ENCODE measurements at regions not wholly inside any gene's neighbourhood (a gene's known extent, or its start where the extent isn't known, plus 50 kb on each side); places are given as distances from the start of the nearest gene placed in this dataset.

- TF ChIP-seq EZH2 (IDR thresholded peaks at IDR 0.05; ENCODE audit: low read length, missing control alignments) (no peak), CTCF (conservative IDR thresholded peaks at IDR 0.05 in 1 of 2, IDR thresholded peaks at IDR 0.05 in 1 of 2; ENCODE audit: low read depth in 1 of 2, low read length in 2 of 2) (no peak)
Measured at GRCh38 chr14:34171431-34172172, 220.7 kb upstream of the EGLN3 start.
